ENCODE measurements at regions not wholly inside any gene's neighbourhood (a gene's known extent, or its start where the extent isn't known, plus 50 kb on each side); places are given as distances from the start of the nearest gene placed in this dataset.
A peak's percentile ranks its signal among the peaks of the same experiment; 100 is the strongest.

GRCh38 chr2:240369801-240370585 is 65.5 kb upstream of the GPC1 start:
- Histone ChIP-seq H3K36me3 (no peaks in the 10 kb centered on the region), H3K9me3 (no peaks in the 10 kb centered on the region), H3K4me1 (peaks cover 0 to 9% (median 0%) of the 10 kb centered on the region in 4 donors), H3K4me3 (no peak overlapping the region), H3K27me3 (no peaks in the 10 kb centered on the region), H3K27ac (peak overlapping the region in 1 of 4 donors; percentile 24)
- TF ChIP-seq CTCF (IDR thresholded peaks at IDR 0.05) (no peak), POLR2A (IDR thresholded peaks at IDR 0.05) (no peak)
- DNase-seq = no peak

- H3K36me3 ChIP-seq = no peaks in the 10 kb centered on the region
- no peaks in the 10 kb centered on the region for H3K9me3 ChIP-seq
- no peaks in the 10 kb centered on the region for H3K27me3 ChIP-seq
- no peak for DNase-seq
- no peak for TF ChIP-seq CTCF (IDR thresholded peaks at IDR 0.05)
- TF ChIP-seq POLR2A (IDR thresholded peaks at IDR 0.05) = no peak
- H3K4me3 ChIP-seq = no peak overlapping the region
- H3K27ac ChIP-seq = no peak overlapping the region
- peaks cover 0 to 9% (median 0%) of the 10 kb centered on the region in 4 donors for H3K4me1 ChIP-seq
Observed at GRCh38 chr2:240371129-240372000, 64.1 kb upstream of the GPC1 start.

DNA sequence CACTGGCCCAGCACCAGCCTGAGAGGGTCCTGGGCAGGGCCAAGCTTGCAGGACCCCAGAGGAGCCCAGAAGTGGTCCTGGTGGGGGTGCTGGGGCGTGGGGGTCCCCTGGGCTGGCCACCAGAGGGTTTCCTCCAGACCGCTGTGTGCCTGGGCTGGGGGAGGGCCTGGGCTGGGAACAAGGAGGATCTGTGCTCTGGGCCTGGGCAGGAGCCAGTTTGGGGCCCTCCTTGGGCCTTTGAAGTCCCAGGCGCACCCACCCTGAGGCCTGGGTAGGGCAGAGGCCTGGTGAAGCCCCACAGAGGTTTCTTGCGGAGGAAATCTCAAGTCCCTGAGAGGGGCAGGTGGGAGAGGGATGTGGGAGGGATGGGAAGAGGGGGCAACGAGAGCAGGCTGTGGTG is 63.4 kb upstream of the GPC1 start:
- no peak for DNase-seq
- no peak for TF ChIP-seq CTCF (IDR thresholded peaks at IDR 0.05)
- TF ChIP-seq POLR2A (IDR thresholded peaks at IDR 0.05) = no peak
- H3K27me3 ChIP-seq = no peaks in the 10 kb centered on the region
- H3K9me3 ChIP-seq = no peaks in the 10 kb centered on the region
- peaks cover 0 to 9% (median 0%) of the 10 kb centered on the region in 4 donors for H3K4me1 ChIP-seq
- H3K4me3 ChIP-seq = no peak overlapping the region
- H3K27ac ChIP-seq = no peak overlapping the region
- no peaks in the 10 kb centered on the region for H3K36me3 ChIP-seq

DNA sequence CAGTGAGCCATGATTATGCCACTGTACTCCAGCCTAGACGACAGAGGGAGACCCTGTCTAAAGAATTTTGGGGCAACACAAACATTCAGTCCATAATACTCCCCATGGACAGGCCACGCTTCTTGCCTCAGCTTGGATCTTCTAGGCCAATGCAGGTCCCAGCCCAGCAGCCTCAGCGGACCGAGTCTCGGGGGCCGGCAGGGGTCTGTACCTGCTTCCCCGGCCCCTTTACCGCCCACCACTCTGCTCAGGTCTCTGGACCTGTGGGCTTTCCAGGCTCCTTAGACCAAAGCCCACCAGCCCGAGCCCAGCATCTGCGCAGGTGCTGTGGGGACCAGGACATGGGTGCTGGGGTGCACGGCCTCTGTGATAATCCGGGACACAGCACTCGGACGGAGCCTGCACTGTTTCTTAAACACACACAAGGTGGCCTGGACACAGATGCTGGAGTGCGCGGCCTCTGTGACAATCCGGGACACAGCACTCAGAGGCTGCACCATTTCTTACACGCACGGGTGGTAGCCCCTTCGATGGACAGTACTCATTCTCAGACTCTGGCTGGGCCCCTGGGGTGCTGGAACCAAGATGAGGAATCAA is 62.1 kb upstream of the GPC1 start:
- H3K4me3 ChIP-seq = no peak overlapping the region
- H3K9me3 ChIP-seq = no peaks in the 10 kb centered on the region
- peaks cover 0 to 9% (median 0%) of the 10 kb centered on the region in 4 donors for H3K4me1 ChIP-seq
- TF ChIP-seq CTCF (IDR thresholded peaks at IDR 0.05) (no peak), POLR2A (IDR thresholded peaks at IDR 0.05) (no peak)
- H3K36me3 ChIP-seq = no peaks in the 10 kb centered on the region
- H3K27me3 ChIP-seq = no peaks in the 10 kb centered on the region
- DNase-seq = no peak
- H3K27ac ChIP-seq = peak overlapping the region in 2 of 4 donors; percentile 46 to 54

GRCh38 chr2:240374085-240374907 is 61.2 kb upstream of the GPC1 start:
- no peak overlapping the region for H3K4me3 ChIP-seq
- H3K4me1 ChIP-seq = peaks cover 0 to 9% (median 0%) of the 10 kb centered on the region in 4 donors
- TF ChIP-seq CTCF (IDR thresholded peaks at IDR 0.05) = no peak
- no peak for TF ChIP-seq POLR2A (IDR thresholded peaks at IDR 0.05)
- peak in 2 of 3 donors; percentile 23 to 55 for DNase-seq
- peak overlapping the region; percentile 34 to 54 (median 44) for H3K27ac ChIP-seq
- H3K9me3 ChIP-seq = no peaks in the 10 kb centered on the region
- H3K27me3 ChIP-seq = no peaks in the 10 kb centered on the region
- H3K36me3 ChIP-seq = no peaks in the 10 kb centered on the region
